Cerebellar cortex (tissue), 1 donor: ENCODE measurements at regions not wholly inside any gene's neighbourhood (a gene's known extent, or its start where the extent isn't known, plus 50 kb on each side); places are given as distances from the start of the nearest gene placed in this dataset.

ENCODE experiments used
- DNase-seq: peaks from one replicate; pipeline ENCODE4 v3.0.0-alpha.2; 2015; ENCODE audit warnings: low spot score

GRCh38 chr14:94682736-94683135, 70.5 kb downstream of the SERPINA3 start:
- DNase-seq = no peak

- DNase-seq = no peak
Measured at GRCh38 chr14:94682061-94682516, 69.9 kb downstream of the SERPINA3 start.

GRCh38 chr14:94681300-94682060, 69.3 kb downstream of the SERPINA3 start:
- DNase-seq = peak; percentile 17

GRCh38 chr14:94680862-94681288, 68.7 kb downstream of the SERPINA3 start:
- no peak for DNase-seq

- no peak for DNase-seq
Measured at GRCh38 chr14:94679937-94680861, 68.0 kb downstream of the SERPINA3 start.

- no peak for DNase-seq
Measured at GRCh38 chr14:94679106-94679810, 67.1 kb downstream of the SERPINA3 start.

- no peak for DNase-seq
Measured at GRCh38 chr14:94677747-94678146, 65.6 kb downstream of the SERPINA3 start.

GRCh38 chr14:94677213-94677612, 65.0 kb downstream of the SERPINA3 start:
- DNase-seq = no peak

GRCh38 chr14:94676495-94677185, 64.4 kb downstream of the SERPINA3 start:
- no peak for DNase-seq

GRCh38 chr14:94675036-94675435, 62.8 kb downstream of the SERPINA3 start:
- no peak for DNase-seq

GRCh38 chr14:94673781-94674231, 61.6 kb downstream of the SERPINA3 start:
- no peak for DNase-seq
